ENCODE measurements at regions not wholly inside any gene's neighbourhood (a gene's known extent, or its start where the extent isn't known, plus 50 kb on each side); places are given as distances from the start of the nearest gene placed in this dataset.

DNA sequence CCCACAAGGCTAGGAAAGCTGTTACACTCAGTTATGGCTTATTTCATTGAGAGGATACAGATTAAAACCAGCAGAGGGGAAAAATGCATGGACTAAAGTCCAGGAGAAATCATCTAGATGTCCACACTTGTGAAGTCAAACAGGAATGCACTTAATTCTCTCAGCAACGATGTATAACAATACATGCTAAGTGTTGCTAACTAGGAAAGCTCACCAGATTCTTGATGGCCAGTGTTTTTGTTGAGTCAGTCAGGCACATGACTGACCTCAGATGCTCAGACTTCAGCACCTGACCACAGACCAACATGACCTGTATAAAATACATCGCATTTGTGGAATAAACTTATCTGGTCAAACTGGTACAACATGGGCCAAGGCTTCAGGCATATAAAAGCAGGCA lies 470.2 kb upstream of the PRR20A start:
- TF ChIP-seq, protein P1, sequence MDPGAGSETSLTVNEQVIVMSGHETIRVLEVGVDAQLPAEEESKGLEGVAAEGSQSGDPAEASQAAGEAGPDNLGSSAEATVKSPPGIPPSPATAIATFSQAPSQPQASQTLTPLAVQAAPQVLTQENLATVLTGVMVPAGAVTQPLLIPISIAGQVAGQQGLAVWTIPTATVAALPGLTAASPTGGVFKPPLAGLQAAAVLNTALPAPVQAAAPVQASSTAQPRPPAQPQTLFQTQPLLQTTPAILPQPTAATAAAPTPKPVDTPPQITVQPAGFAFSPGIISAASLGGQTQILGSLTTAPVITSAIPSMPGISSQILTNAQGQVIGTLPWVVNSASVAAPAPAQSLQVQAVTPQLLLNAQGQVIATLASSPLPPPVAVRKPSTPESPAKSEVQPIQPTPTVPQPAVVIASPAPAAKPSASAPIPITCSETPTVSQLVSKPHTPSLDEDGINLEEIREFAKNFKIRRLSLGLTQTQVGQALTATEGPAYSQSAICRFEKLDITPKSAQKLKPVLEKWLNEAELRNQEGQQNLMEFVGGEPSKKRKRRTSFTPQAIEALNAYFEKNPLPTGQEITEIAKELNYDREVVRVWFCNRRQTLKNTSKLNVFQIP (CRISPR knock-in tag; IDR thresholded peaks at IDR 0.05; ENCODE audit: borderline replicate concordance, low read depth) = no peak
- TF ChIP-seq RARB (CRISPR knock-in tag; IDR thresholded peaks at IDR 0.05) (no peak), ZFP30 (CRISPR knock-in tag; IDR thresholded peaks at IDR 0.05) (no peak), ZC3H10 (CRISPR knock-in tag; IDR thresholded peaks at IDR 0.05) (no peak), ZNF70 (CRISPR knock-in tag; IDR thresholded peaks at IDR 0.05) (no peak), ZNF8 (CRISPR knock-in tag; IDR thresholded peaks at IDR 0.05) (no peak), BACH2 (CRISPR knock-in tag; IDR thresholded peaks at IDR 0.05; ENCODE audit: borderline replicate concordance) (no peak), ZFP3 (CRISPR knock-in tag; IDR thresholded peaks at IDR 0.05) (no peak), PPARA (CRISPR knock-in tag; IDR thresholded peaks at IDR 0.05; ENCODE audit: borderline replicate concordance) (no peak), GLIS3 (CRISPR knock-in tag; IDR thresholded peaks at IDR 0.05) (no peak), ZNF565 (CRISPR knock-in tag; conservative IDR thresholded peaks at IDR 0.05; ENCODE audit: low read depth) (no peak)
- TF ChIP-seq, protein P2, sequence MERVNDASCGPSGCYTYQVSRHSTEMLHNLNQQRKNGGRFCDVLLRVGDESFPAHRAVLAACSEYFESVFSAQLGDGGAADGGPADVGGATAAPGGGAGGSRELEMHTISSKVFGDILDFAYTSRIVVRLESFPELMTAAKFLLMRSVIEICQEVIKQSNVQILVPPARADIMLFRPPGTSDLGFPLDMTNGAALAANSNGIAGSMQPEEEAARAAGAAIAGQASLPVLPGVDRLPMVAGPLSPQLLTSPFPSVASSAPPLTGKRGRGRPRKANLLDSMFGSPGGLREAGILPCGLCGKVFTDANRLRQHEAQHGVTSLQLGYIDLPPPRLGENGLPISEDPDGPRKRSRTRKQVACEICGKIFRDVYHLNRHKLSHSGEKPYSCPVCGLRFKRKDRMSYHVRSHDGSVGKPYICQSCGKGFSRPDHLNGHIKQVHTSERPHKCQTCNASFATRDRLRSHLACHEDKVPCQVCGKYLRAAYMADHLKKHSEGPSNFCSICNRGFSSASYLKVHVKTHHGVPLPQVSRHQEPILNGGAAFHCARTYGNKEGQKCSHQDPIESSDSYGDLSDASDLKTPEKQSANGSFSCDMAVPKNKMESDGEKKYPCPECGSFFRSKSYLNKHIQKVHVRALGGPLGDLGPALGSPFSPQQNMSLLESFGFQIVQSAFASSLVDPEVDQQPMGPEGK (CRISPR knock-in tag; IDR thresholded peaks at IDR 0.05; ENCODE audit: borderline replicate concordance) = no peak
- TF ChIP-seq, protein P3, sequence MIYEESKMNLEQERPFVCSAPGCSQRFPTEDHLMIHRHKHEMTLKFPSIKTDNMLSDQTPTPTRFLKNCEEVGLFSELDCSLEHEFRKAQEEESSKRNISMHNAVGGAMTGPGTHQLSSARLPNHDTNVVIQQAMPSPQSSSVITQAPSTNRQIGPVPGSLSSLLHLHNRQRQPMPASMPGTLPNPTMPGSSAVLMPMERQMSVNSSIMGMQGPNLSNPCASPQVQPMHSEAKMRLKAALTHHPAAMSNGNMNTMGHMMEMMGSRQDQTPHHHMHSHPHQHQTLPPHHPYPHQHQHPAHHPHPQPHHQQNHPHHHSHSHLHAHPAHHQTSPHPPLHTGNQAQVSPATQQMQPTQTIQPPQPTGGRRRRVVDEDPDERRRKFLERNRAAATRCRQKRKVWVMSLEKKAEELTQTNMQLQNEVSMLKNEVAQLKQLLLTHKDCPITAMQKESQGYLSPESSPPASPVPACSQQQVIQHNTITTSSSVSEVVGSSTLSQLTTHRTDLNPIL (CRISPR knock-in tag; IDR thresholded peaks at IDR 0.05; ENCODE audit: low read depth) = no peak
- TF ChIP-seq, protein P4, sequence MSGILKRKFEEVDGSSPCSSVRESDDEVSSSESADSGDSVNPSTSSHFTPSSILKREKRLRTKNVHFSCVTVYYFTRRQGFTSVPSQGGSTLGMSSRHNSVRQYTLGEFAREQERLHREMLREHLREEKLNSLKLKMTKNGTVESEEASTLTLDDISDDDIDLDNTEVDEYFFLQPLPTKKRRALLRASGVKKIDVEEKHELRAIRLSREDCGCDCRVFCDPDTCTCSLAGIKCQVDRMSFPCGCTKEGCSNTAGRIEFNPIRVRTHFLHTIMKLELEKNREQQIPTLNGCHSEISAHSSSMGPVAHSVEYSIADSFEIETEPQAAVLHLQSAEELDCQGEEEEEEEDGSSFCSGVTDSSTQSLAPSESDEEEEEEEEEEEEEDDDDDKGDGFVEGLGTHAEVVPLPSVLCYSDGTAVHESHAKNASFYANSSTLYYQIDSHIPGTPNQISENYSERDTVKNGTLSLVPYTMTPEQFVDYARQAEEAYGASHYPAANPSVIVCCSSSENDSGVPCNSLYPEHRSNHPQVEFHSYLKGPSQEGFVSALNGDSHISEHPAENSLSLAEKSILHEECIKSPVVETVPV (CRISPR knock-in tag; IDR thresholded peaks at IDR 0.05) = no peak
